ENCODE measurements at regions not wholly inside any gene's neighbourhood (a gene's known extent, or its start where the extent isn't known, plus 50 kb on each side); places are given as distances from the start of the nearest gene placed in this dataset.

GRCh38 chr10:71038091-71038633, 149.8 kb upstream of the PCBD1 start:
- H3K4me3 ChIP-seq (ENCODE audit: low read depth, low read length), result no peak overlapping the region
- TF ChIP-seq, protein P1, sequence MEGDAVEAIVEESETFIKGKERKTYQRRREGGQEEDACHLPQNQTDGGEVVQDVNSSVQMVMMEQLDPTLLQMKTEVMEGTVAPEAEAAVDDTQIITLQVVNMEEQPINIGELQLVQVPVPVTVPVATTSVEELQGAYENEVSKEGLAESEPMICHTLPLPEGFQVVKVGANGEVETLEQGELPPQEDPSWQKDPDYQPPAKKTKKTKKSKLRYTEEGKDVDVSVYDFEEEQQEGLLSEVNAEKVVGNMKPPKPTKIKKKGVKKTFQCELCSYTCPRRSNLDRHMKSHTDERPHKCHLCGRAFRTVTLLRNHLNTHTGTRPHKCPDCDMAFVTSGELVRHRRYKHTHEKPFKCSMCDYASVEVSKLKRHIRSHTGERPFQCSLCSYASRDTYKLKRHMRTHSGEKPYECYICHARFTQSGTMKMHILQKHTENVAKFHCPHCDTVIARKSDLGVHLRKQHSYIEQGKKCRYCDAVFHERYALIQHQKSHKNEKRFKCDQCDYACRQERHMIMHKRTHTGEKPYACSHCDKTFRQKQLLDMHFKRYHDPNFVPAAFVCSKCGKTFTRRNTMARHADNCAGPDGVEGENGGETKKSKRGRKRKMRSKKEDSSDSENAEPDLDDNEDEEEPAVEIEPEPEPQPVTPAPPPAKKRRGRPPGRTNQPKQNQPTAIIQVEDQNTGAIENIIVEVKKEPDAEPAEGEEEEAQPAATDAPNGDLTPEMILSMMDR (IDR thresholded peaks at IDR 0.05; ENCODE audit: borderline replicate concordance, insufficient read depth, low read depth, low read length), result no peak

DNA sequence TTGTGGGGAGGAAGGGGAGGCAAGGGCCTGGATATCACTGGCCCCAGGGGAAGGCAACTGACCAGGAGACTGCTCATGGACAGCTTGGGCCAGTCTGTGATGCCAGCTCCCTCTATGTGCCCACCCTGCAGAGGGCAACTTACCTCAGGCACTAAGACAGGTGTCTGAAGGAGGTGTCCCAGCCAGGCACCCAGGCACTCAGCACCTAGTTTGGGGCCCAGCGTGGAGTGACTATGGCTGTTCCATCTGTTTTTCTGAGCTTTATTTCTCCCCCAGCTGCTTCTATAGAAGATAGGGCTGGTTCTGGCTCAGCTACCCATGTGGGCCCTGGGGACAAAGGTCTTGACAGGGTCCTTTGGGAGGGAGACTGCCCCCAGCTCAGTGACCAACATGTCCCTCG, 150.6 kb upstream of the PCBD1 start:
- no peak overlapping the region for H3K4me3 ChIP-seq (ENCODE audit: low read depth, low read length)
- TF ChIP-seq, protein P1 (IDR thresholded peaks at IDR 0.05; ENCODE audit: borderline replicate concordance, insufficient read depth, low read depth, low read length), result no peak

DNA sequence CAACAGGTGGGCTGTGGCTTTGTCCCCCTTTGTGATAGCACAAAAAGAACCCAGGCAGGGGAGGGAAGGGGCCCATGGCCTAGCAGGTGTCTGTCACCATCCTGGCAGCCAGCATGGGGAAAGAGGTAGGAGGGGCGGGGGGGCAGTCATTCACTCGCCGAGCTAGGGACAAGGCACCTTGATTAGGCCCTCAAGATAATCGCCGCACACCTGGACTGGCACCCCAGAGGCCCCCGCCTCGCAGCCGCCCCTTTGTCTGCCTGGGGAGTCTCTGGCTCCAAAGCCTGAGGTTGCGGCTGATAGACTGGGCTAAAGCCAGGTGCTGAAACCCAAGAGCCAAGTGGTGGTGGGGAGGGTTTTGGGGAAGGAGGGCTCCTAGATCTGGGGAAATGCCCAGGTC, 151.2 kb upstream of the PCBD1 start:
- TF ChIP-seq, protein P1 (IDR thresholded peaks at IDR 0.05; ENCODE audit: borderline replicate concordance, insufficient read depth, low read depth, low read length), result no peak

DNA sequence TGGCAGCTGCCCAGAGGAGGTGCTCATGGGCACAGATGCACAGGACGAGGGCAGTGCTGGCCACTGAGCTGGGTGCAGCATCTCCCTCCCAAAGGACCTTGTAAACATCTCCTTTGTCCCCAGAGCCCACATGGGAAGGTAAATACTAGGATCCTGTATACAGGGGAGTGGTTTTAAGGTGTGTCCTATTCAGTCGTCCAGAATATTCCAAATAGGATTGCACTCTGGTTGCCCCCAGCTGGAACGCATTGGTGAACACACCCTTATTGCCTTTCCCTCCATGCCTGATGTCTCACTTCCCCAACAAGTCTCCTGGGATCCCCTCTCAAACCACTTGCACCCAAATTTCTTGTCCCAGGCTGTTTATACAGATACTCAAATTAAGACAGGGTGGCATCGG, 152.0 kb upstream of the PCBD1 start:
- TF ChIP-seq, protein P1 (IDR thresholded peaks at IDR 0.05; ENCODE audit: borderline replicate concordance, insufficient read depth, low read depth, low read length), result no peak

More for the DNA sequence above, 151.2 kb upstream of the PCBD1 start:
- no peak overlapping the region for H3K4me3 ChIP-seq (ENCODE audit: low read depth, low read length)

DNA sequence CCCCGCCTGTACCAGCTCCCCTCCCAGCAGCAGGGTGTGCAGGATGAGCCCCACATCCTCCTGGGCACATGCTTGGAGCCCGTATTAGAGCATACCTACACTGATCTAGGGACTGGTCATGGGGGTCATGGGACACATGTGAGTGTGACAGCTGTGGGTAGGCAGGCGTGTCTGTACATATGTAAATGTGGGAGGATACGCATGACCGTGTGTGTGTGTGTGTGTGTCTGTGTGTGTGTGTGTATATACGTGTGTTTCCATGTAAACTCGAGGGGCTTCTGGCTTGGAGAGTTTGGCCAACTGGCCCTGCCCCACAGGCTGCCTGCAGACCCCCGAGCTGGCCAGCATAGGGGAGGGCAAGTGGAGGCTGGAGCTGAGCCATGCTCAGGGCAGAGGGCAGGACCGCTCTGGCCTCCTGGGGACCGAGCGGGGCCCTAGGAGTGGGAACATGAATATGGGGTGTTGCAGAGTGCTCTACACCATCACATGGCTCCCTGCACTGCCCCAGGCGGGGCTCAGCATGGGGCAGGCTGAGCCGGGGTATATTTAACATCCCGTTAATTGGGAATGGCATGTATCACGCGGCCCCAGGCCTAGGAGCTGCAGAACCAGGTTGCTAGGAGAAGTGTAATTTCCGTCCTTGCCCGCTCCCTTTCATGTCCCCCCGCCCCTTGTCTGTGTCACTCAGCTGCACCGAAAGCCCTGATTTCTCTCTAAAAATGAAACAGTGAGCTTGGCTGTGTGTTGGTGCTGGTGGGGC, 152.7 kb upstream of the PCBD1 start:
- H3K4me3 ChIP-seq (ENCODE audit: low read depth, low read length), result no peak overlapping the region
- TF ChIP-seq, protein P1 (IDR thresholded peaks at IDR 0.05; ENCODE audit: borderline replicate concordance, insufficient read depth, low read depth, low read length), result no peak

More for the DNA sequence above, 152.0 kb upstream of the PCBD1 start:
- H3K4me3 ChIP-seq (ENCODE audit: low read depth, low read length), result no peak overlapping the region

DNA sequence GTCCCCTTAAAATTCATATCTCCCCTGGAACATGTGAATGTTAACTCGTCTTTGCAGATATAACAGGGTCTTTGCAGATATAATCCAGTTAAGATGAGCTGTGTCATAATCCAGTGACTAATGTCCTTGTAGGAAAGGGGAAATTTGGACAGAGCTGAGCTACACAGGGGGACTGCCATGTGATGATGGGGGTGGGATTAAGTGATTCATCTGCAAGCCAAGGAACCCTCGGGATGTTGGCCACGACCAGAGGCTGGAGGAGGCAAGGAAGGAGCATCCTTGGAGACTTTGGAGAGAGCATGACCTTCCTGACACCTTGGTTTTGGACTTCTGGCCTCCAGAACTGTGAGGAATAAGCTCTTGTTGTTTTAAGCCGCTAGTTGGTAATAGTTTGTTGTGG, 153.9 kb upstream of the PCBD1 start:
- TF ChIP-seq, protein P1 (IDR thresholded peaks at IDR 0.05; ENCODE audit: borderline replicate concordance, insufficient read depth, low read depth, low read length), result no peak
- no peak overlapping the region for H3K4me3 ChIP-seq (ENCODE audit: low read depth, low read length)

- TF ChIP-seq, protein P1 (IDR thresholded peaks at IDR 0.05; ENCODE audit: borderline replicate concordance, insufficient read depth, low read depth, low read length), result no peak
- H3K4me3 ChIP-seq (ENCODE audit: low read depth, low read length), result no peak overlapping the region
These were observed 154.3 kb upstream of the PCBD1 start for GRCh38 chr10:71042699-71043098.
